Testis (tissue), 2 donors: ENCODE measurements at regions not wholly inside any gene's neighbourhood (a gene's known extent, or its start where the extent isn't known, plus 50 kb on each side); places are given as distances from the start of the nearest gene placed in this dataset.

ENCODE experiments used
- POLR2A ChIP-seq: fragments of 450-650 bp; IDR thresholded peaks from one replicate; pipeline ENCODE4 v1.6.1; 2017; ENCODE audit warnings: antibody characterized with exemption, mild to moderate bottlenecking, moderate library complexity
- TF ChIP-seq, protein P1 (sequence below), 3 experiments: fragments of 450-650 bp in 2 of 3; fragments of 200-600 bp in 1 of 3; sonication (generic) in 1 of 3; IDR thresholded peaks; one replicate each; pipeline ENCODE4 v1.5.1; 2016 to 2019; ENCODE audit warnings: antibody characterized with exemption in 3 of 3, mild to moderate bottlenecking in 2 of 3, moderate library complexity in 1 of 3

DNA sequence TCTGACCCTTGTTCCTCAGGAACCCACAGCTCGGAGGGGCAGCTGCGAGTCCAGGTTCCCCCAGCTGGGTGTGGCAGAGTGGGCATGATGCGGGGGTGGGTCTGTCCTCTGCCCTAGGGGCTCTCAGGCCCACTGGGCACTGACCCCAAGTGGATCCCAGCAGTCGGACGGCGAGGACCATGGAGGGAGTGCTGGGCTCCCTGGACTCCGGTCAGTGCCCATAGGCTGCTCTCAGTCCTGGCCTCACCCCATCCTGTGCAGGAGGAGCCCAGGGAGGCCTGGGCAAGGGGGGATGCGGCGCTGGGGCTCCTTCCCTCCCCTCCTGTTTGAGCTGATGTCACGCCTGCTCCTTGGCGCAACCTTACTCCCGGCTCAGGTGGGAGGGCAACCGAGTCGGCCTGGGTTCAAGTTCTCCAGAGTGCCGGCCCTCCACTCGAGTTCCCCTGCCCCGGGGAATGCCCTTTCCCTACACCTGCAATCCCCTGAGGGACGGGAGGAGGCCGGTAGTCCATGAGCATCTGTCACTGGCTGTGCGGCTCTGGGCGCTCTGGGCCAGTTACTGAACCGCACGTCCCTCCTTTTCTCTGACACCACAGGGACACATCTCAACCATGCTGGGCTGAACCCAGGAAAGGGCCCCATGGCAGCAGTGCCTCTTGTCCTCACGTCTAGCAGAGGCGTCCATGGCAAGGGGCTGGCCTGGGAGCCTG lies 52.6 kb upstream of the ACSF3 start:
- no peak for TF ChIP-seq POLR2A
- TF ChIP-seq, protein P1, sequence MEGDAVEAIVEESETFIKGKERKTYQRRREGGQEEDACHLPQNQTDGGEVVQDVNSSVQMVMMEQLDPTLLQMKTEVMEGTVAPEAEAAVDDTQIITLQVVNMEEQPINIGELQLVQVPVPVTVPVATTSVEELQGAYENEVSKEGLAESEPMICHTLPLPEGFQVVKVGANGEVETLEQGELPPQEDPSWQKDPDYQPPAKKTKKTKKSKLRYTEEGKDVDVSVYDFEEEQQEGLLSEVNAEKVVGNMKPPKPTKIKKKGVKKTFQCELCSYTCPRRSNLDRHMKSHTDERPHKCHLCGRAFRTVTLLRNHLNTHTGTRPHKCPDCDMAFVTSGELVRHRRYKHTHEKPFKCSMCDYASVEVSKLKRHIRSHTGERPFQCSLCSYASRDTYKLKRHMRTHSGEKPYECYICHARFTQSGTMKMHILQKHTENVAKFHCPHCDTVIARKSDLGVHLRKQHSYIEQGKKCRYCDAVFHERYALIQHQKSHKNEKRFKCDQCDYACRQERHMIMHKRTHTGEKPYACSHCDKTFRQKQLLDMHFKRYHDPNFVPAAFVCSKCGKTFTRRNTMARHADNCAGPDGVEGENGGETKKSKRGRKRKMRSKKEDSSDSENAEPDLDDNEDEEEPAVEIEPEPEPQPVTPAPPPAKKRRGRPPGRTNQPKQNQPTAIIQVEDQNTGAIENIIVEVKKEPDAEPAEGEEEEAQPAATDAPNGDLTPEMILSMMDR (IDR thresholded peaks at IDR 0.05), result no peak
